Trophoblast cell (in vitro differentiated cells and primary cell): ENCODE measurements at regions not wholly inside any gene's neighbourhood (a gene's known extent, or its start where the extent isn't known, plus 50 kb on each side); places are given as distances from the start of the nearest gene placed in this dataset.

Experiments used
- DNase-seq, 2 donors: peaks; one replicate each; pipeline ENCODE4 v3.0.0-alpha.2; 2016
- H2AFZ ChIP-seq: 2 replicates; pipeline ENCODE4 v1.6.1; 2013; ENCODE audit warnings: low read length, moderate library complexity, mild to moderate bottlenecking; ENCODE audit not compliant: insufficient read depth, poor library complexity
- H2AK5ac ChIP-seq: 2 replicates; pipeline ENCODE4 v1.6.1; 2013; ENCODE audit warnings: mild to moderate bottlenecking, low read length
- H2BK120ac ChIP-seq: 2 replicates; pipeline ENCODE4 v1.6.1; 2013; ENCODE audit warnings: low read length, mild to moderate bottlenecking, moderate library complexity; ENCODE audit not compliant: insufficient read depth, poor library complexity
- H2BK12ac ChIP-seq: 2 replicates; pipeline ENCODE4 v1.6.1; 2013; ENCODE audit warnings: mild to moderate bottlenecking, low read length, moderate library complexity
- H2BK5ac ChIP-seq: 2 replicates; pipeline ENCODE4 v1.6.1; 2013; ENCODE audit warnings: low read length, low read depth, moderate library complexity, mild to moderate bottlenecking; ENCODE audit not compliant: poor library complexity
- H3K14ac ChIP-seq: 2 replicates; pipeline ENCODE4 v1.6.1; 2013; ENCODE audit warnings: mild to moderate bottlenecking, low read length
- H3K18ac ChIP-seq: 2 replicates; pipeline ENCODE4 v1.6.1; 2013; ENCODE audit warnings: mild to moderate bottlenecking, low read length
- H3K23ac ChIP-seq: 2 replicates; pipeline ENCODE4 v1.6.1; 2013; ENCODE audit warnings: low read length
- H3K27ac ChIP-seq: 2 replicates; pipeline ENCODE4 v1.5.1; 2013; ENCODE audit warnings: low read depth, mild to moderate bottlenecking, inconsistent platforms, low read length, moderate library complexity
- H3K27me3 ChIP-seq: 2 replicates; pipeline ENCODE4 v1.6.1; 2013; ENCODE audit warnings: inconsistent platforms, mild to moderate bottlenecking, low read length, moderate library complexity; ENCODE audit not compliant: insufficient read depth
- H3K36me3 ChIP-seq, 2 experiments: 1 replicate in 1 of 2; 2 replicates in 1 of 2; pipeline ENCODE4 v1.6.1; 2013; ENCODE audit warnings: low read length in 2 of 2, mild to moderate bottlenecking in 2 of 2, moderate library complexity in 1 of 2; ENCODE audit not compliant: insufficient read depth in 2 of 2, control insufficient read depth in 1 of 2
- H3K4ac ChIP-seq: 2 replicates; pipeline ENCODE4 v1.6.1; 2013; ENCODE audit warnings: low read depth, mild to moderate bottlenecking, low read length, moderate library complexity
- H3K4me1 ChIP-seq, 2 experiments: 1 replicate in 1 of 2; 2 replicates in 1 of 2; pipeline ENCODE4 v1.6.1; 2013; ENCODE audit warnings: low read length in 2 of 2, mild to moderate bottlenecking in 2 of 2, moderate library complexity in 1 of 2; ENCODE audit not compliant: insufficient read depth in 2 of 2, control insufficient read depth in 1 of 2
- H3K4me2 ChIP-seq: 2 replicates; pipeline ENCODE4 v1.6.1; 2013; ENCODE audit warnings: inconsistent platforms, mild to moderate bottlenecking, low read length, moderate library complexity
- H3K4me3 ChIP-seq: 2 replicates; pipeline ENCODE4 v1.5.1; 2013; ENCODE audit warnings: mild to moderate bottlenecking, low read depth, low read length, inconsistent platforms
- H3K79me1 ChIP-seq: one replicate; pipeline ENCODE4 v1.6.1; 2013; ENCODE audit warnings: low read length
- H3K79me2 ChIP-seq: 2 replicates; pipeline ENCODE4 v1.6.1; 2013; ENCODE audit warnings: low read length, mild to moderate bottlenecking; ENCODE audit not compliant: control insufficient read depth, insufficient read depth, poor library complexity
- H3K9ac ChIP-seq: 2 replicates; pipeline ENCODE4 v1.6.1; 2013; ENCODE audit warnings: mild to moderate bottlenecking, low read length
- H3K9me3 ChIP-seq: 2 replicates; pipeline ENCODE4 v1.6.1; 2013; ENCODE audit warnings: low read depth, mild to moderate bottlenecking, control low read depth, inconsistent platforms, low read length; ENCODE audit not compliant: insufficient read depth
- H4K12ac ChIP-seq: 2 replicates; pipeline ENCODE4 v1.6.1; 2013; ENCODE audit warnings: low read depth, mild to moderate bottlenecking, low read length, moderate library complexity
- H4K8ac ChIP-seq: 2 replicates; pipeline ENCODE4 v1.6.1; 2013; ENCODE audit warnings: low read depth, mild to moderate bottlenecking, low read length, moderate library complexity
- H4K91ac ChIP-seq: one replicate; pipeline ENCODE4 v1.6.1; 2013; ENCODE audit warnings: low read depth, mild to moderate bottlenecking, low read length, moderate library complexity
- WGBS: extraction: QIAGEN DNeasy Blood & Tissue Kit; methylation state at CpG from one replicate; pipeline ENCODE4 v1.1.7; 2013; ENCODE audit warnings: missing lambda C conversion rate; ENCODE audit not compliant: insufficient read length, insufficient coverage; ENCODE audit errors: extremely low coverage; 5-methylcytosine and 5-hydroxymethylcytosine counted together

- no peak for DNase-seq
- no CpG with 5 or more reads among the region's 18 CpGs for WGBS
- H3K27me3 ChIP-seq = no peaks in the 10 kb centered on the region
- no peak overlapping the region for H3K27ac ChIP-seq
- H2AK5ac ChIP-seq = no peak overlapping the region
- no peak overlapping the region for H3K4me2 ChIP-seq
- no peak overlapping the region for H3K4me3 ChIP-seq
- H3K14ac ChIP-seq = no peak overlapping the region
- H3K79me1 ChIP-seq = no peaks in the 10 kb centered on the region
- no peak overlapping the region for H2BK12ac ChIP-seq
- H3K9ac ChIP-seq = no peak overlapping the region
- no peak overlapping the region for H3K18ac ChIP-seq
- H3K36me3 ChIP-seq = no peaks in the 10 kb centered on the region
- H3K9me3 ChIP-seq = no peaks in the 10 kb centered on the region
- H4K91ac ChIP-seq = no peak overlapping the region
- H3K23ac ChIP-seq = no peak overlapping the region
- no peak overlapping the region for H4K8ac ChIP-seq
- H3K4me1 ChIP-seq = no peaks in the 10 kb centered on the region
- H3K4ac ChIP-seq = no peak overlapping the region
- no peak overlapping the region for H2AFZ ChIP-seq
- H4K12ac ChIP-seq = no peak overlapping the region
- H2BK120ac ChIP-seq = no peak overlapping the region
- H2BK5ac ChIP-seq = no peak overlapping the region
- no peaks in the 10 kb centered on the region for H3K79me2 ChIP-seq
Measured at GRCh38 chr17:73863761-73864535, 219.7 kb upstream of the SDK2 start.

- Histone ChIP-seq H2BK5ac (no peak overlapping the region), H4K8ac (no peak overlapping the region), H3K14ac (no peak overlapping the region), H3K4me2 (no peak overlapping the region), H3K18ac (no peak overlapping the region), H3K4me3 (no peak overlapping the region), H3K4ac (no peak overlapping the region), H2AFZ (no peak overlapping the region), H3K36me3 (no peaks in the 10 kb centered on the region), H4K91ac (no peak overlapping the region), H3K4me1 (no peaks in the 10 kb centered on the region), H3K9me3 (no peaks in the 10 kb centered on the region), H3K79me2 (no peaks in the 10 kb centered on the region), H3K9ac (no peak overlapping the region), H3K27ac (no peak overlapping the region), H2AK5ac (no peak overlapping the region), H2BK120ac (no peak overlapping the region), H3K79me1 (no peaks in the 10 kb centered on the region), H2BK12ac (no peak overlapping the region), H3K27me3 (no peaks in the 10 kb centered on the region), H3K23ac (no peak overlapping the region), H4K12ac (no peak overlapping the region)
- no peak for DNase-seq
- WGBS = no CpG with 5 or more reads among the region's 12 CpGs
Measured at GRCh38 chr17:73865831-73866230, 221.6 kb upstream of the SDK2 start.

DNA sequence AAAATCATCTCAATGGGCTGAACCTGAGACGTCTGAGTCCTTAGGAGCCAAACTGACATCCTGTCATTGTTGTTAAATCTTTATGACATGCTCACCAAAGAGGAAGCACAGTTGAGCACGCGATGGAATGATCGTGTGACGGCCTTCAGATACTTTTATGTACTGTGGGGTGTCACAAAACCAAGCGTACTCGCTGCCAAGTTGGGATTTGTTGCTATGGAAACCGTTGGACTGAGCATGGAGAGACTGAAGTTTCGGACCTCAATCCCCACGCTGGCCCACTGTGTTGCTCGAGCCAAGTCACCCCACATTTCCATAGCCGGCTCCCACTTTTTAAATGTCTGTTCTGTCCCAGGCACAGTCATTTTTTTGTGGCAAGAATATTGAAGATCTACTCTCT is 222.8 kb upstream of the SDK2 start:
- Histone ChIP-seq H2AFZ (no peak overlapping the region), H3K9me3 (no peaks in the 10 kb centered on the region), H3K18ac (no peak overlapping the region), H4K91ac (no peak overlapping the region), H3K4me1 (no peaks in the 10 kb centered on the region), H2BK12ac (no peak overlapping the region), H4K12ac (no peak overlapping the region), H3K9ac (no peak overlapping the region), H3K23ac (no peak overlapping the region), H4K8ac (no peak overlapping the region), H3K36me3 (no peaks in the 10 kb centered on the region), H2BK120ac (no peak overlapping the region), H3K27me3 (no peaks in the 10 kb centered on the region), H2BK5ac (no peak overlapping the region), H3K27ac (no peak overlapping the region), H3K14ac (no peak overlapping the region), H3K79me1 (no peaks in the 10 kb centered on the region), H2AK5ac (no peak overlapping the region), H3K4me2 (no peak overlapping the region), H3K4me3 (no peak overlapping the region), H3K4ac (no peak overlapping the region), H3K79me2 (no peaks in the 10 kb centered on the region)
- no CpG with 5 or more reads among the region's 12 CpGs for WGBS
- DNase-seq = no peak

DNA sequence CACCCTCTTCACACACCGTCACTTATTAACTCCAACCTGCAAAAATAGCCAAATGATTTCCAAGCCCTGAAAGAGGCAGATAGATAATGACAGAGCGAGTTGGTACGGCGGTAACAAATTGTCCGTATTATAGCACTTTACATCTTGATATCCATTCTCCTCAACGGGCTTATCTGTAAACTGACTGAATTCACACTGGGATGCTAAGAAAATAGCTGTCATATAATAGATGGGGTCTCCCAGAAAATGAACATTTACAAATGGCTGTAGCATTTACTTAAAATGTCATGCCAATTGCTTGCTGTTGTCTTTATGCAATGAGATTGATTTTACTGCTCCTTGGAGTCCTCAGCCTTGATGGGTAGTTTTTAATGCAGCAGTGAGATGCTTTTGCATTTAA is 225.8 kb upstream of the SDK2 start:
- Histone ChIP-seq H3K4me3 (no peak overlapping the region), H3K9me3 (no peaks in the 10 kb centered on the region), H2BK12ac (no peak overlapping the region), H3K14ac (no peak overlapping the region), H3K36me3 (no peaks in the 10 kb centered on the region), H3K79me1 (no peaks in the 10 kb centered on the region), H3K9ac (no peak overlapping the region), H3K4ac (no peak overlapping the region), H3K18ac (no peak overlapping the region), H2BK120ac (no peak overlapping the region), H3K27ac (no peak overlapping the region), H2AK5ac (no peak overlapping the region), H4K91ac (no peak overlapping the region), H2BK5ac (no peak overlapping the region), H4K12ac (no peak overlapping the region), H2AFZ (no peak overlapping the region), H3K4me2 (no peak overlapping the region), H3K23ac (no peak overlapping the region), H4K8ac (no peak overlapping the region), H3K27me3 (no peaks in the 10 kb centered on the region), H3K79me2 (no peaks in the 10 kb centered on the region), H3K4me1 (no peaks in the 10 kb centered on the region)
- no peak for DNase-seq
- WGBS = 100% methylated on average over 1 of the region's 6 CpGs
